Suprapubic skin (tissue), 4 donors: ENCODE measurements at regions not wholly inside any gene's neighbourhood (a gene's known extent, or its start where the extent isn't known, plus 50 kb on each side); places are given as distances from the start of the nearest gene placed in this dataset.

Experiments used
- POLR2A ChIP-seq, 2 donors: fragments of 450-650 bp; IDR thresholded peaks; one replicate each; pipeline ENCODE4 v1.6.1; 2017; ENCODE audit warnings: antibody characterized with exemption in 2 of 2, mild to moderate bottlenecking in 2 of 2, moderate library complexity in 2 of 2
- POLR2AphosphoS5 ChIP-seq, 3 donors: sonication (generic); formaldehyde crosslinking; IDR thresholded peaks; one replicate each; pipeline ENCODE4 v1.6.1; 2017; ENCODE audit warnings: antibody characterized with exemption in 3 of 3
- TF ChIP-seq, protein P1 (sequence below), 2 donors: fragments of 200-600 bp in 1 of 2; fragments of 450-650 bp in 1 of 2; sonication (generic) in 1 of 2; IDR thresholded peaks; one replicate each; pipeline ENCODE4 v1.5.1; 2016 to 2019; ENCODE audit warnings: antibody characterized with exemption in 2 of 2, mild to moderate bottlenecking in 1 of 2, moderate library complexity in 1 of 2

DNA sequence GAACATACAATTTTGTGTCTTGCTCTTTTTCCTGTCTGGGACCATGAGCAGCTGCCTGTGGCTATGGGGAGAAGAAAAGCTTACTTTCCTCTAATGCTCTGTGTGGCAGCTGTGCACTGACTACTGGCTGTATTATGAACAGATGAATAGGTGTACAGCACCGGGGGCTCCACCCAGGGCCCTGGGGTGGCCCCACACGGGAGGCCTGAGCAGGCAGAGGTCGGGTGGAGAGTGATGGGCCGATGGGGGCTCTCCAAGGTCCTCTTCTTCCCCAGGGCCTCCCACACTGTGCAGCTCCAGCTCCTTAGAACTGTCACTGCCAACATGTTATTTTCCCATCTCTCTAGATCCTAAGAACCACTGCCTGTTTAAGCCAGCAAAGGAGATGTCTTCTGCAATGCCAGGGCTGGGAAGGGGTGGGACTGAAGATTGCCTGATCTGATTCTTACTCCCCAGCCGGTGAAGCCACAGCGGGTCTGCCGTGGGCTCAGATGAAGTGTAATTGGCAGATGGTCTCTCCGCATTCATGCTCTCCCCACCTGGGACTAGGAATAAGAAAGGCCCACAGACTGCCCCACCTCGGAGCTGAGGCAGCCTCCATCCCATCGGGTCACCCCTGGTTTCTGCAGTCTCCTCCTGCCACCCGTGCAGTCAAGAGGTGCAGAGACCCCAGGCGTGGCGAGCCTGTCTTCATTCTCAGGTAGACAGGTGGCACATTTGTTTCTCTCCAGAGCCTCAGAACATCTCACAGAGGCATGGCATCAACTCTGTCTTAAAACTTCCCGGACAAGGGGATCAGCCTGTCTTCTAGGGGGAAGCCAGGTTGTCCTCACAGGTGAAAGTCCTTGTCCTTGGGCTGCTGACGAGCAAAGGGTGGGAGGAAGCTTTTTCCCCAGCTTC is 186.5 kb upstream of the GALNT2 start:
- TF ChIP-seq, protein P1, sequence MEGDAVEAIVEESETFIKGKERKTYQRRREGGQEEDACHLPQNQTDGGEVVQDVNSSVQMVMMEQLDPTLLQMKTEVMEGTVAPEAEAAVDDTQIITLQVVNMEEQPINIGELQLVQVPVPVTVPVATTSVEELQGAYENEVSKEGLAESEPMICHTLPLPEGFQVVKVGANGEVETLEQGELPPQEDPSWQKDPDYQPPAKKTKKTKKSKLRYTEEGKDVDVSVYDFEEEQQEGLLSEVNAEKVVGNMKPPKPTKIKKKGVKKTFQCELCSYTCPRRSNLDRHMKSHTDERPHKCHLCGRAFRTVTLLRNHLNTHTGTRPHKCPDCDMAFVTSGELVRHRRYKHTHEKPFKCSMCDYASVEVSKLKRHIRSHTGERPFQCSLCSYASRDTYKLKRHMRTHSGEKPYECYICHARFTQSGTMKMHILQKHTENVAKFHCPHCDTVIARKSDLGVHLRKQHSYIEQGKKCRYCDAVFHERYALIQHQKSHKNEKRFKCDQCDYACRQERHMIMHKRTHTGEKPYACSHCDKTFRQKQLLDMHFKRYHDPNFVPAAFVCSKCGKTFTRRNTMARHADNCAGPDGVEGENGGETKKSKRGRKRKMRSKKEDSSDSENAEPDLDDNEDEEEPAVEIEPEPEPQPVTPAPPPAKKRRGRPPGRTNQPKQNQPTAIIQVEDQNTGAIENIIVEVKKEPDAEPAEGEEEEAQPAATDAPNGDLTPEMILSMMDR (IDR thresholded peaks at IDR 0.05): no peak
- TF ChIP-seq POLR2AphosphoS5 (IDR thresholded peaks at IDR 0.05): no peak
- no peak for TF ChIP-seq POLR2A (IDR thresholded peaks at IDR 0.05)
